DOHH2 (cell line): ENCODE measurements at regions not wholly inside any gene's neighbourhood (a gene's known extent, or its start where the extent isn't known, plus 50 kb on each side); places are given as distances from the start of the nearest gene placed in this dataset.

ENCODE experiments used
- EZH2phosphoT487 ChIP-seq: fragments of 200-600 bp; sonication (generic); IDR thresholded peaks from 2 replicates; pipeline ENCODE4 v1.6.1; 2017; ENCODE audit warnings: borderline replicate concordance, mild to moderate bottlenecking, antibody characterized with exemption, low read length, moderate library complexity, mixed read lengths
- TF ChIP-seq, protein P1 (sequence below): fragments of 200-600 bp; sonication (generic); IDR thresholded peaks from one replicate; pipeline ENCODE4 v1.5.1; 2014; ENCODE audit warnings: antibody characterized with exemption, mild to moderate bottlenecking, low read depth, low read length; ENCODE audit not compliant: poor library complexity, severe bottlenecking

DNA sequence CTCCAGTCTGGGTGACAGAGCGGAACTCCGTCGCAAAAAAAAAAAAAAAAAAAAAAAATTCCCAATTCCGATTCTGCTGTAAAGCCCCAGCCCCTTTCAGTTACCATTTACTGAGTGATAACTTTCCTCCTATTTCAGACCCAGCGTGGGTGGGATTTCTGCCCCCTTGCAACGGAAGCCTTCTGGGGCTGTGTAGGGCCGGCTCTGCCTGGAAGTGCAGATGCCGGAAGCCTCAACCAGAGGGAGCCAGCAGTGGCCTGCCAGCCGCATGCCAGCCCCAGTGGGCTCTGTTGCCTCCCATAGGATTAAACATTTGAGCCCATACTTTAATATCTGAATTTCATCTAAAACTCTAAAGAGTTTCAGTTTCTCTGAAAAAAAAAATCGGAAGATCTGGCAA lies 60.0 kb upstream of the NUP50 start:
- TF ChIP-seq, protein P1, sequence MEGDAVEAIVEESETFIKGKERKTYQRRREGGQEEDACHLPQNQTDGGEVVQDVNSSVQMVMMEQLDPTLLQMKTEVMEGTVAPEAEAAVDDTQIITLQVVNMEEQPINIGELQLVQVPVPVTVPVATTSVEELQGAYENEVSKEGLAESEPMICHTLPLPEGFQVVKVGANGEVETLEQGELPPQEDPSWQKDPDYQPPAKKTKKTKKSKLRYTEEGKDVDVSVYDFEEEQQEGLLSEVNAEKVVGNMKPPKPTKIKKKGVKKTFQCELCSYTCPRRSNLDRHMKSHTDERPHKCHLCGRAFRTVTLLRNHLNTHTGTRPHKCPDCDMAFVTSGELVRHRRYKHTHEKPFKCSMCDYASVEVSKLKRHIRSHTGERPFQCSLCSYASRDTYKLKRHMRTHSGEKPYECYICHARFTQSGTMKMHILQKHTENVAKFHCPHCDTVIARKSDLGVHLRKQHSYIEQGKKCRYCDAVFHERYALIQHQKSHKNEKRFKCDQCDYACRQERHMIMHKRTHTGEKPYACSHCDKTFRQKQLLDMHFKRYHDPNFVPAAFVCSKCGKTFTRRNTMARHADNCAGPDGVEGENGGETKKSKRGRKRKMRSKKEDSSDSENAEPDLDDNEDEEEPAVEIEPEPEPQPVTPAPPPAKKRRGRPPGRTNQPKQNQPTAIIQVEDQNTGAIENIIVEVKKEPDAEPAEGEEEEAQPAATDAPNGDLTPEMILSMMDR: no peak
- TF ChIP-seq EZH2phosphoT487: no peak
